IMR-90 (cell line): ENCODE measurements at regions not wholly inside any gene's neighbourhood (a gene's known extent, or its start where the extent isn't known, plus 50 kb on each side); places are given as distances from the start of the nearest gene placed in this dataset.

Experiments
- ATAC-seq: fragments of 200-7000 bp; cut with Tn5 transposase; 2 replicates; pipeline ENCODE4 v1.9.1; 2020; ENCODE audit warnings: low read depth, mild to moderate bottlenecking, moderate library complexity
- BruUV-seq: library from RNA; stranded (reverse); fragments of 400-500 nt; replicated peaks from 2 replicates; lab custom pipeline; 2021; lab: Mats Ljungman, UMichigan
- CTCF ChIA-PET: fragments of 300-600 bp; formaldehyde crosslinking; extraction: SDS; loops from one replicate; lab custom pipeline; 2021; ENCODE audit warnings: antibody characterized with exemption; lab: Yijun Ruan, JAX
- POLR2A ChIA-PET: fragments of 300-600 bp; sonication (Branson Sonifier 250); formaldehyde crosslinking; loops from one replicate; lab custom pipeline; 2022; ENCODE audit warnings: antibody characterized with exemption; ENCODE audit not compliant: unreplicated experiment; lab: Charles Lee
- DNase-seq: peaks from one replicate; pipeline ENCODE4 v3.0.0; 2013
- H2AFZ ChIP-seq: replicated peaks from 2 replicates; pipeline ENCODE3; 2013; ENCODE audit warnings: low read length, mild to moderate bottlenecking; ENCODE audit not compliant: poor library complexity
- H2AK5ac ChIP-seq: 2 replicates; pipeline ENCODE4 v1.6.1; 2013; ENCODE audit warnings: low read depth, low read length, inconsistent platforms
- H2AK9ac ChIP-seq: replicated peaks from 2 replicates; pipeline ENCODE3; 2013; ENCODE audit warnings: mild to moderate bottlenecking, low read depth, low read length, moderate library complexity; ENCODE audit not compliant: poor library complexity
- H2BK120ac ChIP-seq: 2 replicates; pipeline ENCODE4 v1.6.1; 2013; ENCODE audit warnings: low read depth, low read length, inconsistent platforms
- H2BK15ac ChIP-seq: 3 replicates; pipeline ENCODE4 v1.6.1; 2013; ENCODE audit warnings: low read depth, low read length, inconsistent platforms
- H2BK20ac ChIP-seq: 2 replicates; pipeline ENCODE4 v1.6.1; 2013; ENCODE audit warnings: low read depth, mild to moderate bottlenecking, inconsistent platforms, low read length, moderate library complexity
- H2BK5ac ChIP-seq: 2 replicates; pipeline ENCODE4 v1.6.1; 2013; ENCODE audit warnings: mild to moderate bottlenecking, low read depth, low read length, inconsistent platforms; ENCODE audit not compliant: poor library complexity, severe bottlenecking
- H3K14ac ChIP-seq: replicated peaks from 2 replicates; pipeline ENCODE4 v1.6.1; 2013; ENCODE audit warnings: low read depth, low read length, inconsistent platforms
- H3K18ac ChIP-seq: 2 replicates; pipeline ENCODE4 v1.6.1; 2013; ENCODE audit warnings: low read depth, low read length, control low read depth
- H3K23ac ChIP-seq: 2 replicates; pipeline ENCODE4 v1.6.1; 2013; ENCODE audit warnings: low read depth, low read length, inconsistent platforms
- H3K27ac ChIP-seq: 2 replicates; pipeline ENCODE4 v1.5.1; 2013; ENCODE audit warnings: mild to moderate bottlenecking, control low read depth, low read length; ENCODE audit not compliant: insufficient read depth
- H3K27me3 ChIP-seq: 2 replicates; pipeline ENCODE4 v1.6.1; 2013; ENCODE audit warnings: low read length; ENCODE audit not compliant: control insufficient read depth, insufficient read depth
- H3K36me3 ChIP-seq: 2 replicates; pipeline ENCODE4 v1.6.1; 2013; ENCODE audit warnings: low read length, mixed read lengths; ENCODE audit not compliant: control insufficient read depth, insufficient read depth
- H3K4ac ChIP-seq: 2 replicates; pipeline ENCODE4 v1.6.1; 2013; ENCODE audit warnings: low read depth, low read length, inconsistent platforms
- H3K4me1 ChIP-seq: 2 replicates; pipeline ENCODE4 v1.6.1; 2013; ENCODE audit warnings: low read length, mixed read lengths; ENCODE audit not compliant: control insufficient read depth, insufficient read depth
- H3K4me2 ChIP-seq: 2 replicates; pipeline ENCODE4 v1.6.1; 2013; ENCODE audit warnings: low read depth, mild to moderate bottlenecking, control low read depth, low read length, moderate library complexity
- H3K4me3 ChIP-seq: 2 replicates; pipeline ENCODE4 v1.5.1; 2013; ENCODE audit warnings: low read depth, mild to moderate bottlenecking, control low read depth, low read length, moderate library complexity; ENCODE audit not compliant: insufficient read depth
- H3K56ac ChIP-seq: 2 replicates; pipeline ENCODE4 v1.6.1; 2013; ENCODE audit warnings: low read length, inconsistent platforms; ENCODE audit not compliant: insufficient read depth; ENCODE audit errors: extremely low read depth
- H3K79me1 ChIP-seq, 2 experiments: 2 replicates each; pipeline ENCODE4 v1.6.1; 2013; ENCODE audit warnings: low read length in 2 of 2, inconsistent platforms in 1 of 2, low read depth in 1 of 2
- H3K9ac ChIP-seq: 2 replicates; pipeline ENCODE4 v1.6.1; 2013; ENCODE audit warnings: low read depth, low read length, control low read depth
- H3K9me1 ChIP-seq: 2 replicates; pipeline ENCODE4 v1.6.1; 2013; ENCODE audit warnings: low read length, inconsistent platforms; ENCODE audit not compliant: insufficient read depth
- H3K9me3 ChIP-seq: 2 replicates; pipeline ENCODE4 v1.6.1; 2013; ENCODE audit warnings: low read length; ENCODE audit not compliant: control insufficient read depth, insufficient read depth
- H4K20me1 ChIP-seq: 2 replicates; pipeline ENCODE4 v1.6.1; 2013; ENCODE audit warnings: low read length, inconsistent platforms; ENCODE audit not compliant: insufficient read depth
- H4K5ac ChIP-seq: 2 replicates; pipeline ENCODE4 v1.6.1; 2013; ENCODE audit warnings: mild to moderate bottlenecking, low read depth, low read length, control low read depth
- H4K8ac ChIP-seq, 2 experiments: 2 replicates each; pipeline ENCODE4 v1.6.1; 2013; ENCODE audit warnings: low read depth in 2 of 2, low read length in 2 of 2, control low read depth in 1 of 2, inconsistent platforms in 1 of 2
- H4K91ac ChIP-seq: 2 replicates; pipeline ENCODE4 v1.6.1; 2013; ENCODE audit warnings: low read depth, low read length, inconsistent platforms; ENCODE audit not compliant: insufficient read depth
- CEBPB ChIP-seq: IDR thresholded peaks from 2 replicates; pipeline ENCODE4 v1.6.1; 2012; ENCODE audit warnings: low read depth, low read length, improper control_type of control experiment
- CTCF ChIP-seq: conservative IDR thresholded peaks from 2 replicates; pipeline ENCODE4 v1.5.1; 2012; ENCODE audit warnings: mild to moderate bottlenecking, low read depth, low read length, improper control_type of control experiment
- ELK1 ChIP-seq: fragments of 150-350 bp; IDR thresholded peaks from 2 replicates; pipeline ENCODE4 v1.6.1; 2016; ENCODE audit warnings: low read depth, mild to moderate bottlenecking, low read length, moderate library complexity, borderline replicate concordance
- FOS ChIP-seq: fragments of 150-350 bp; IDR thresholded peaks from 2 replicates; pipeline ENCODE4 v1.6.1; 2016; ENCODE audit warnings: low read depth, low read length
- MAFK ChIP-seq: IDR thresholded peaks from 2 replicates; pipeline ENCODE4 v1.6.1; 2012; ENCODE audit warnings: low read depth, low read length, improper control_type of control experiment
- MAZ ChIP-seq: IDR thresholded peaks from 2 replicates; pipeline ENCODE4 v1.6.1; 2012; ENCODE audit warnings: low read depth, mild to moderate bottlenecking, low read length, improper control_type of control experiment, moderate library complexity, borderline replicate concordance
- MXI1 ChIP-seq: IDR thresholded peaks from 2 replicates; pipeline ENCODE4 v1.6.1; 2012; ENCODE audit warnings: low read depth, mild to moderate bottlenecking, low read length, moderate library complexity, borderline replicate concordance
- NFE2L2 ChIP-seq: fragments of 150-350 bp; IDR thresholded peaks from 2 replicates; pipeline ENCODE4 v1.6.1; 2016; ENCODE audit warnings: low read depth, mild to moderate bottlenecking, low read length
- WGBS, 2 experiments: methylation state at CpG; one replicate each; pipeline versions ENCODE4 v1.1.5 to v1.1.7; 2013; ENCODE audit warnings: missing lambda C conversion rate in 2 of 2; ENCODE audit not compliant: insufficient read length in 1 of 2; ENCODE audit errors: extremely low coverage in 2 of 2; 5-methylcytosine and 5-hydroxymethylcytosine counted together
- dilution Hi-C: fragments of 300-500 bp; cut with HindIII; formaldehyde crosslinking; loops from one replicate; pipeline ENCODE4 v1.14.3; 2018; ENCODE audit warnings: low sequenced_read_pairs; ENCODE audit not compliant: unreplicated experiment
- in situ Hi-C: fragments of 300-500 bp; cut with MboI; formaldehyde crosslinking; loops from 3 replicates; pipeline ENCODE4 v1.14.3; 2019; ENCODE audit warnings: low sequenced_read_pairs, inconsistent platforms, mixed read lengths
- intact Hi-C: fragments of 100-400 bp; cut with micrococcal nuclease; formaldehyde crosslinking; loops from 2 replicates; pipeline ENCODE4 v1.10.0; 2022
- TF ChIP-seq, protein P1 (sequence below): fragments of 150-350 bp; IDR thresholded peaks from 2 replicates; pipeline ENCODE4 v1.6.1; 2017; ENCODE audit warnings: mild to moderate bottlenecking, antibody characterized with exemption, low read length, low read depth

DNA sequence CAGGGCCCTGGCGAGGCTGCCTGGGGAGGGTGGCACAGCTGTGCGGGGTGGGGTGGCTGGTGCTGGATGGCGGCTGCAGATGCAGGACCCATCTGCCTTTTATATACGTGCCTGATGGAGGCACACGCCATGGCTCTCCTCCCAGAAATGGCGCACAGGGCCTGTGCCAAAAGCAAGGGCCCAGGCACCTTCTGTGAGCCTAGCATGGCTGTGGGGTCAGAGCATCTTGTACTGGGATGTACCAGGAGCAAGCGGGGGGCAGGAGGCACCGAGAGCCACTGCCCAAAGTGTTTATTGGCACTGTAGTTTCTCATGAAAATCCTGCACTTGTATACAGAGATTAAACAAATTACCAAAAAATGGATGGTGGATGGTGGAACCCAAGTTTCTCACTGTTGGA lies 724.1 kb downstream of the GALR1 start:
- H3K4me3 ChIP-seq = no peak overlapping the region
- H3K56ac ChIP-seq = no peak overlapping the region
- TF ChIP-seq CEBPB = no peak
- TF ChIP-seq, protein P1, sequence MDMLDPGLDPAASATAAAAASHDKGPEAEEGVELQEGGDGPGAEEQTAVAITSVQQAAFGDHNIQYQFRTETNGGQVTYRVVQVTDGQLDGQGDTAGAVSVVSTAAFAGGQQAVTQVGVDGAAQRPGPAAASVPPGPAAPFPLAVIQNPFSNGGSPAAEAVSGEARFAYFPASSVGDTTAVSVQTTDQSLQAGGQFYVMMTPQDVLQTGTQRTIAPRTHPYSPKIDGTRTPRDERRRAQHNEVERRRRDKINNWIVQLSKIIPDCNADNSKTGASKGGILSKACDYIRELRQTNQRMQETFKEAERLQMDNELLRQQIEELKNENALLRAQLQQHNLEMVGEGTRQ = no peak
- no peak for TF ChIP-seq MAZ
- TF ChIP-seq MXI1 = no peak
- no peak for TF ChIP-seq NFE2L2
- no peak for TF ChIP-seq CTCF
- no peak for TF ChIP-seq ELK1
- no peak for TF ChIP-seq FOS
- no peak for TF ChIP-seq MAFK

More for the DNA sequence above, 724.1 kb downstream of the GALR1 start:
- DNase-seq (no peak), ATAC-seq (no peak)
- WGBS, 2 experiments = 60% methylated on average over 1 of the region's 8 CpGs; no CpG with 5 or more reads in 1 of the 2 experiments
- H3K27me3 ChIP-seq = no peaks in the 10 kb centered on the region
- H2AFZ ChIP-seq = no peak overlapping the region
- H3K14ac ChIP-seq = no peak overlapping the region
- intact Hi-C loops = no loop called here
- peaks cover 36% of the 10 kb centered on the region for H3K9me3 ChIP-seq
- dilution Hi-C loops = no loop called here
- H3K9me1 ChIP-seq = no peaks in the 10 kb centered on the region
- no peaks in the 10 kb centered on the region for H3K36me3 ChIP-seq
- no peak overlapping the region for H3K27ac ChIP-seq
- H3K18ac ChIP-seq = no peak overlapping the region
- no peak overlapping the region for H3K23ac ChIP-seq
- CTCF ChIA-PET = no interaction called here
- no peaks in the 10 kb centered on the region for H3K4me1 ChIP-seq
- no peak overlapping the region for H4K8ac ChIP-seq
- no peak overlapping the region for H4K5ac ChIP-seq
- H2AK5ac ChIP-seq = no peak overlapping the region
- H2AK9ac ChIP-seq = no peak overlapping the region
- no peaks in the 10 kb centered on the region for H4K20me1 ChIP-seq
- no peak overlapping the region for H3K4ac ChIP-seq
- H2BK120ac ChIP-seq = no peak overlapping the region
- H3K9ac ChIP-seq = no peak overlapping the region
- no peaks in the 10 kb centered on the region for H3K79me1 ChIP-seq
- H3K4me2 ChIP-seq = no peak overlapping the region
- in situ Hi-C loops = no loop called here
- POLR2A ChIA-PET = no interaction called here
- no peak overlapping the region for H2BK5ac ChIP-seq
- H2BK20ac ChIP-seq = no peak overlapping the region
- H4K91ac ChIP-seq = no peak overlapping the region
- BruUV-seq = no TSS peak
- H2BK15ac ChIP-seq = no peak overlapping the region
